ENCODE measurements at regions not wholly inside any gene's neighbourhood (a gene's known extent, or its start where the extent isn't known, plus 50 kb on each side); places are given as distances from the start of the nearest gene placed in this dataset.

- CTCF ChIA-PET = no interaction called here
- no peak for TF ChIP-seq CTCF (IDR thresholded peaks at IDR 0.05; ENCODE audit: unreplicated experiment)
- H3K27me3 Mint-ChIP-seq (ENCODE audit: unreplicated experiment) = no peaks in the 10 kb centered on the region
- no peak overlapping the region for H3K27ac Mint-ChIP-seq (ENCODE audit: unreplicated experiment)
- no TSS peak for BruUV-seq (replicated peaks)
- H3K4me1 Mint-ChIP-seq (ENCODE audit: low read depth, unreplicated experiment) = no peaks in the 10 kb centered on the region
- no peak overlapping the region for H3K4me3 Mint-ChIP-seq (ENCODE audit: low read depth, unreplicated experiment)
- no peaks in the 10 kb centered on the region for H3K36me3 Mint-ChIP-seq (ENCODE audit: insufficient read depth, unreplicated experiment)
- intact Hi-C loops (cut with micrococcal nuclease; ENCODE audit: unreplicated experiment) = no loop called here
- no peak for DNase-seq
- H3K9me3 Mint-ChIP-seq (ENCODE audit: low read depth, unreplicated experiment) = peaks cover 4% of the 10 kb centered on the region
Measured at GRCh38 chr18:42268186-42268725, 313.2 kb downstream of the PIK3C3 start.

- Mint-ChIP-seq H3K4me1 (ENCODE audit: low read depth, unreplicated experiment) (no peaks in the 10 kb centered on the region), H3K36me3 (ENCODE audit: insufficient read depth, unreplicated experiment) (no peaks in the 10 kb centered on the region), H3K27ac (ENCODE audit: unreplicated experiment) (no peak overlapping the region), H3K4me3 (ENCODE audit: low read depth, unreplicated experiment) (no peak overlapping the region), H3K9me3 (ENCODE audit: low read depth, unreplicated experiment) (peaks cover 4% of the 10 kb centered on the region), H3K27me3 (ENCODE audit: unreplicated experiment) (no peaks in the 10 kb centered on the region)
- CTCF ChIA-PET = no interaction called here
- intact Hi-C loops (cut with micrococcal nuclease; ENCODE audit: unreplicated experiment) = no loop called here
- BruUV-seq (replicated peaks) = no TSS peak
- DNase-seq = no peak
- no peak for TF ChIP-seq CTCF (IDR thresholded peaks at IDR 0.05; ENCODE audit: unreplicated experiment)
Measured at GRCh38 chr18:42268798-42269197, 313.8 kb downstream of the PIK3C3 start.

- no peak for DNase-seq
- H3K27ac Mint-ChIP-seq (ENCODE audit: unreplicated experiment) = no peak overlapping the region
- H3K4me3 Mint-ChIP-seq (ENCODE audit: low read depth, unreplicated experiment) = no peak overlapping the region
- intact Hi-C loops (cut with micrococcal nuclease; ENCODE audit: unreplicated experiment) = no loop called here
- H3K36me3 Mint-ChIP-seq (ENCODE audit: insufficient read depth, unreplicated experiment) = no peaks in the 10 kb centered on the region
- no peaks in the 10 kb centered on the region for H3K4me1 Mint-ChIP-seq (ENCODE audit: low read depth, unreplicated experiment)
- BruUV-seq (replicated peaks) = no TSS peak
- H3K9me3 Mint-ChIP-seq (ENCODE audit: low read depth, unreplicated experiment) = no peaks in the 10 kb centered on the region
- CTCF ChIA-PET = no interaction called here
- no peak for TF ChIP-seq CTCF (IDR thresholded peaks at IDR 0.05; ENCODE audit: unreplicated experiment)
- H3K27me3 Mint-ChIP-seq (ENCODE audit: unreplicated experiment) = no peaks in the 10 kb centered on the region
Measured at GRCh38 chr18:42271647-42272414, 316.8 kb downstream of the PIK3C3 start.

GRCh38 chr18:42274488-42275137, 319.6 kb downstream of the PIK3C3 start:
- no peak for TF ChIP-seq CTCF (IDR thresholded peaks at IDR 0.05; ENCODE audit: unreplicated experiment)
- no peak for DNase-seq
- H3K9me3 Mint-ChIP-seq (ENCODE audit: low read depth, unreplicated experiment) = no peaks in the 10 kb centered on the region
- no peaks in the 10 kb centered on the region for H3K27me3 Mint-ChIP-seq (ENCODE audit: unreplicated experiment)
- BruUV-seq (replicated peaks) = no TSS peak
- H3K36me3 Mint-ChIP-seq (ENCODE audit: insufficient read depth, unreplicated experiment) = no peaks in the 10 kb centered on the region
- intact Hi-C loops (cut with micrococcal nuclease; ENCODE audit: unreplicated experiment) = loop anchor here (2.0 kb wide), 2 partner anchors 160 to 222 kb away; no protein-coding TSS in a partner anchor
- H3K27ac Mint-ChIP-seq (ENCODE audit: unreplicated experiment) = no peak overlapping the region
- no peak overlapping the region for H3K4me3 Mint-ChIP-seq (ENCODE audit: low read depth, unreplicated experiment)
- CTCF ChIA-PET = no interaction called here
- no peaks in the 10 kb centered on the region for H3K4me1 Mint-ChIP-seq (ENCODE audit: low read depth, unreplicated experiment)
